ENCODE measurements at regions not wholly inside any gene's neighbourhood (a gene's known extent, or its start where the extent isn't known, plus 50 kb on each side); places are given as distances from the start of the nearest gene placed in this dataset.

GRCh38 chr9:89554307-89555035, 50.3 kb upstream of the GADD45G start:
- intact Hi-C loops (cut with micrococcal nuclease), result no loop called here

- intact Hi-C loops (cut with micrococcal nuclease), result no loop called here
Measured at GRCh38 chr9:89553451-89554010, 51.3 kb upstream of the GADD45G start.

GRCh38 chr9:89550346-89550927, 52.5 kb upstream of the SEMA4D start:
- intact Hi-C loops (cut with micrococcal nuclease), result no loop called here

GRCh38 chr9:89549031-89549644, 51.2 kb upstream of the SEMA4D start:
- intact Hi-C loops (cut with micrococcal nuclease), result loop anchor here (1.0 to 2.0 kb wide), 7 partner anchors 27 to 231 kb away; partner anchors contain the start of genes SECISBP2 and SEMA4D

- intact Hi-C loops (cut with micrococcal nuclease), result loop anchor here (2.0 kb wide), 2 partner anchors 69 to 83 kb away; no protein-coding TSS in a partner anchor
Measured at GRCh38 chr9:89548071-89548638, 50.2 kb upstream of the SEMA4D start.

Measured in T-helper 2 cell treated with Interferon-gamma antibody and Interleukin-4, amounts not matched to agents 100 ng/mL and 5 ng/mL, for 36 hours (primary cell).